ENCODE measurements at regions not wholly inside any gene's neighbourhood (a gene's known extent, or its start where the extent isn't known, plus 50 kb on each side); places are given as distances from the start of the nearest gene placed in this dataset.

DNA sequence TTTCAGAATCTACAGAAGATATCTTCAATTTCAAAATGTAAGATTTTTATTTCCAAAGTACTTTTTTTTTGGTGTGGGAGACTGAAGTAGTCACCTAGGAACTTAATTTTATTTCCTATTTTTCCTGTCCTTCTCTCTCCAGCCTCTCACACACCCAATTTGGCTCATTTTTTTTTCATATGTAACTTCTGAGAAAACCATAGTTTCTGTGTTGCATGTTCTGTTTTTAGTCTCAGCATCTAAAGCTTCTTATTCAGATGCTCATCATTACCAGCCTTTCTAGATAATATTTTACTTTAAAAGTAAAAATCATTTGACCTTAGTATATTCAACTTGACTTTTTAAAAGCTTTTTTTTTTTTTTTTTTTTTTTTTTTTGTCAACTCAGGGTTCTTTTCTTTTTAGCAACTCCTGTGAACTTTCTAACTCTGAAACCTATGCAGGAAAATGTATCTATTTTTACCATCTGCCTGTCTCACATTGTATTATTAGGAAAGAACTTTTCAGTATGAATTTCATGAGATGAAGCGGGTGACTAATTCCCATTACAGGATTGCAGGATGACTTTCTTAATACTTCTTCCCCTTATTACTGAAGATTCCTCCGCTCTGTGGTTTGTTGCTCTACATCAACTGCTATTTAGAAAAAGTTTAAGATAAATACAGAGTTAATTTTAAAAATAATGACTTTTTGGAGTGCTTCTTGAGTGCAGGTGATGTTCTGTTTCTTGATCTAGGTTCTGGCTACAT, 73.6 kb upstream of the LSM8 start:
- Histone ChIP-seq H3K9me3 (ENCODE audit: control insufficient read depth, low read length) (no peaks in the 10 kb centered on the region), H2AFZ (no peak overlapping the region), H3K36me3 (ENCODE audit: control insufficient read depth, insufficient read depth, low read length) (no peaks in the 10 kb centered on the region), H3K9ac (no peak overlapping the region), H3K4me3 (ENCODE audit: low read depth, low read length) (no peak overlapping the region), H3K27me3 (ENCODE audit: control insufficient read depth, insufficient read depth, low read length) (no peaks in the 10 kb centered on the region), H3K27ac (no peak overlapping the region), H3K4me1 (no peaks in the 10 kb centered on the region), H3K4me2 (ENCODE audit: low read length) (no peak overlapping the region), H3K79me2 (no peaks in the 10 kb centered on the region)
- TF ChIP-seq, protein P1, sequence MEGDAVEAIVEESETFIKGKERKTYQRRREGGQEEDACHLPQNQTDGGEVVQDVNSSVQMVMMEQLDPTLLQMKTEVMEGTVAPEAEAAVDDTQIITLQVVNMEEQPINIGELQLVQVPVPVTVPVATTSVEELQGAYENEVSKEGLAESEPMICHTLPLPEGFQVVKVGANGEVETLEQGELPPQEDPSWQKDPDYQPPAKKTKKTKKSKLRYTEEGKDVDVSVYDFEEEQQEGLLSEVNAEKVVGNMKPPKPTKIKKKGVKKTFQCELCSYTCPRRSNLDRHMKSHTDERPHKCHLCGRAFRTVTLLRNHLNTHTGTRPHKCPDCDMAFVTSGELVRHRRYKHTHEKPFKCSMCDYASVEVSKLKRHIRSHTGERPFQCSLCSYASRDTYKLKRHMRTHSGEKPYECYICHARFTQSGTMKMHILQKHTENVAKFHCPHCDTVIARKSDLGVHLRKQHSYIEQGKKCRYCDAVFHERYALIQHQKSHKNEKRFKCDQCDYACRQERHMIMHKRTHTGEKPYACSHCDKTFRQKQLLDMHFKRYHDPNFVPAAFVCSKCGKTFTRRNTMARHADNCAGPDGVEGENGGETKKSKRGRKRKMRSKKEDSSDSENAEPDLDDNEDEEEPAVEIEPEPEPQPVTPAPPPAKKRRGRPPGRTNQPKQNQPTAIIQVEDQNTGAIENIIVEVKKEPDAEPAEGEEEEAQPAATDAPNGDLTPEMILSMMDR (IDR thresholded peaks at IDR 0.05) = no peak

DNA sequence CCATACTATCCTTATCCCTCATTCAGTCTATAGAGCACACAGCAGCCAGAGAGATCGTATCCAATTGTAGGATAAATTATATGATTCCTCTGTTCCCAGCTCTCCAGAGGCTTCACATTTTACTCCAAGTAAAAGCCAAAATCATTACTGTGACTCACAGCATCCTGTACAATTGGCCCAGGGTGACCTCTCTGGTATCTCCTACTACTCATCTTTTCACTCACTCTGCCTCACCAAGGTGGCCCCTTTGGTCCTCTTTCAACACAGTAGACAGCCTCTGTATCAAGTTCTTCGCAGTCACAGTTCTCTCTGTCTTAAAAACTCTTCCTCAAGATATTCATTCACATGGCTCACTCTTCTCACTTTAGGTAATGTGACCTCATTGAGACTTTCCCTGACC, 72.6 kb upstream of the LSM8 start:
- TF ChIP-seq, protein P1 (IDR thresholded peaks at IDR 0.05) = no peak
- Histone ChIP-seq H3K4me1 (no peaks in the 10 kb centered on the region), H3K9ac (no peak overlapping the region), H3K4me2 (ENCODE audit: low read length) (no peak overlapping the region), H3K9me3 (ENCODE audit: control insufficient read depth, low read length) (no peaks in the 10 kb centered on the region), H3K27ac (no peak overlapping the region), H3K4me3 (ENCODE audit: low read depth, low read length) (no peak overlapping the region), H2AFZ (no peak overlapping the region), H3K27me3 (ENCODE audit: control insufficient read depth, insufficient read depth, low read length) (no peaks in the 10 kb centered on the region), H3K79me2 (no peaks in the 10 kb centered on the region), H3K36me3 (ENCODE audit: control insufficient read depth, insufficient read depth, low read length) (no peaks in the 10 kb centered on the region)

DNA sequence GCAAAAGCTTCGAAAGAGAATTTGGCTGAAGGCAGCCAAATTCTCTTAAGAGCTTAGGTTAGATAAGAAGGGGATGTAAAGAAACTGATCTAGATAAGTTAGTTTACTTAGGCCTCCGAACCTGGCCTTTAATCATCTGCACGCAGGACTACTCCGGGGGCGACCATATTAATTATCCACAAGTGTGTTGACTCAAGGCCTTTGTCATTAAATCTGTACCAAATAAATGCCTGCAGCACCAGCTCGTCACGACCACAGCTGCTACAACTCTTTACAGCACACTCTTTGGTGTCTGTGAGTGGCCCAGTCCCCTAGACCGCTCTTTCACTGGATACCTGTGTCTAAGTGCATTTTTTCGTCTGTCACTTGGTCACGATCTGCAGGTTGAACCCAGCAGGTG, 69.8 kb upstream of the LSM8 start:
- Histone ChIP-seq H3K36me3 (ENCODE audit: control insufficient read depth, insufficient read depth, low read length) (no peaks in the 10 kb centered on the region), H3K9me3 (ENCODE audit: control insufficient read depth, low read length) (no peaks in the 10 kb centered on the region), H3K4me1 (no peaks in the 10 kb centered on the region), H2AFZ (no peak overlapping the region), H3K9ac (no peak overlapping the region), H3K27me3 (ENCODE audit: control insufficient read depth, insufficient read depth, low read length) (no peaks in the 10 kb centered on the region), H3K4me3 (ENCODE audit: low read depth, low read length) (no peak overlapping the region), H3K79me2 (no peaks in the 10 kb centered on the region), H3K4me2 (ENCODE audit: low read length) (no peak overlapping the region), H3K27ac (no peak overlapping the region)
- TF ChIP-seq, protein P1 (IDR thresholded peaks at IDR 0.05) = no peak

DNA sequence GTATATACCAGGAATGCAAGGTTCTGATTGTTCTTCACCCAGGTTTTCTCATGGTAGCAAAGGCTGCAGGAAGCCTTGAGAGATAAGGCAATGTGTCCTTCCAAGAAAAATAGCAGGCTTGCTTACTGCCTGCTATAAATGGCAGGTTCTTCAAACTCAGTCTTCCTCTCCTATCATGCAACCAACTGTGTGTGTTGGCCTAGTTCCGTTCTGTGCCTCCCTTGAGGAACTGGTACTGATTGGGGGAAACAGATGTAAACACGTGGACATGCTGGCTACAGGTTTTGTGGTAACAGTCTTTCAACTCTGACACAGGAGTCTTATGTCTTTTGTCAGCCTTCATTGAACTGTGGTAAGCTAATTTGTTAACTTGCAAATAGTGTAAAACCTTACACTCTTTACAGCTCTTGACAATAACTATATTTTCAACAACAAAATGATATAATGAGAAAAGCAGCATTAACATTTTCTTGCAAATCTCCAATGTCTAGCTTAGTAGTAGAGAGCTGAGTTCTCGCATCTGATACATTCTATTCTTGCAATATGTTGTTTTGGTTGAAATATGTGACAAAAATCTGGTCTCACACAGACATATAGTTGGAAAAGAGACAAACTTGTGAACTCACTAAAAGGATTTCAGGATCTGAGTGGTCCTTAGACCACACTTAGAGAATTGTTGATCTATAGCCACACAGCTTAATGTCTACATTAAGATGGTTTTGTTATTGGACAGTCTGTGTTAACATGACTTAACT, 54.7 kb upstream of the LSM8 start:
- TF ChIP-seq, protein P1 (IDR thresholded peaks at IDR 0.05) = no peak
- no peaks in the 10 kb centered on the region for H3K4me1 ChIP-seq
- no peak overlapping the region for H2AFZ ChIP-seq
- H3K4me3 ChIP-seq (ENCODE audit: low read depth, low read length) = no peak overlapping the region
- no peak overlapping the region for H3K27ac ChIP-seq
- H3K9ac ChIP-seq = no peak overlapping the region
- no peaks in the 10 kb centered on the region for H3K27me3 ChIP-seq (ENCODE audit: control insufficient read depth, insufficient read depth, low read length)
- H3K79me2 ChIP-seq = no peaks in the 10 kb centered on the region
- H3K9me3 ChIP-seq (ENCODE audit: control insufficient read depth, low read length) = no peaks in the 10 kb centered on the region
- no peaks in the 10 kb centered on the region for H3K36me3 ChIP-seq (ENCODE audit: control insufficient read depth, insufficient read depth, low read length)
- no peak overlapping the region for H3K4me2 ChIP-seq (ENCODE audit: low read length)
